ENCODE measurements at regions not wholly inside any gene's neighbourhood (a gene's known extent, or its start where the extent isn't known, plus 50 kb on each side); places are given as distances from the start of the nearest gene placed in this dataset.

DNA sequence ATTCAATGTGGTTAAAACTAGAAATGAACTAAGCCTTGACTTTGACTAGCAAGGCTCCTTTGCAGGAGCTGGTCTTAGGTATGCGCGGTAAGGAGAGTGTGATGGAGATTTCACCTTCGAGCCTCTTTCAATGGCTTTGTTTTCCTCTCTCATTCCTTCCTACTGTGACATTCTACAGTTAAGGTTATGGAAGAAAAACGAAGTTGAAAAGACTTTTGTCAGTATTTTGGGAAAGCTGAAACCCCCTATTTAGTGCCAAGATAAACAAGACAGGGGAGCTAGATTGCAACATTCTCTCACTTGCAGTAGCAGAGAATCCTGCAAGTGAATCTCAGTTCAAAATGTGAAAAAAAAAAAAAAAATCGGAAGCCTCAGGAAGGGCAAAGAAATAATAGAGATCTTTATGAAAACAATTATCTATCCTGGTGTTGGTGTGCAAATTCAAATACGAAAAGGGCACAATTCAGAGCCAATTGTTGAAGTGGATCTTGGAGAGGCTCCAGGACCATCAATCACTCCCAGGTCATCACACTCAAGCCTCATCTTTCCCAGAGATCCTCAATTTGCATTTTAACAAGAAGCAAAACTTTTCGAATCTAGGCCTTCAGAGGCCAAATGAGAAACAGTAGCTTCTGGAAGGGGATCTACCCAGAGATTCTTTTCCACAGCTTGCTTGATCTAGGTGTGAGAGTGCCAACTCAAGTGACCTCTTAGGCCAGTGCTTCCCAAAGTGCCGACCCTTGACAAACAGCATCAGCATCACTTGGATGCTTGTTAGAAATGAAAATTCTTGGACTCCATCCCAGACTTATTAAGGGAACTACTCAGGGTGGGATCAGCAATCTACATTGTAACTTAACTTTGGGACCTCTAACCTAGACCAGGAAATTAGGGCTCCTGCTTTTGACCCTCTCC is 163.8 kb downstream of the INHBA start:
- H3K9me3 ChIP-seq, result peaks cover 4% of the 10 kb centered on the region; the same call in 1 of the 3 replicates
- no peak overlapping the region for H3K27ac ChIP-seq
- FAIRE-seq (no peak), DNase-seq (ENCODE audit: low read depth in 1 of 2, low spot score in 1 of 2) (no peak), ATAC-seq (no peak)
- no peaks in the 10 kb centered on the region for H3K4me1 ChIP-seq
- ChIA-PET CTCF (no interaction called here), POLR2A (no interaction called here)
- TF ChIP-seq RFX5 (IDR thresholded peaks at IDR 0.05), result no peak
- no peak for TF ChIP-seq TFCP2L1 (CRISPR knock-in tag; IDR thresholded peaks at IDR 0.05)
- no peak for TF ChIP-seq POLR2AphosphoS2 (conservative IDR thresholded peaks at IDR 0.05; ENCODE audit: low read length)
- TF ChIP-seq ZFP36 (IDR thresholded peaks at IDR 0.05; ENCODE audit: borderline replicate concordance, partially characterized antibody), result no peak
- TF ChIP-seq, protein P1, sequence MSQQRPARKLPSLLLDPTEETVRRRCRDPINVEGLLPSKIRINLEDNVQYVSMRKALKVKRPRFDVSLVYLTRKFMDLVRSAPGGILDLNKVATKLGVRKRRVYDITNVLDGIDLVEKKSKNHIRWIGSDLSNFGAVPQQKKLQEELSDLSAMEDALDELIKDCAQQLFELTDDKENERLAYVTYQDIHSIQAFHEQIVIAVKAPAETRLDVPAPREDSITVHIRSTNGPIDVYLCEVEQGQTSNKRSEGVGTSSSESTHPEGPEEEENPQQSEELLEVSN (IDR thresholded peaks at IDR 0.05; ENCODE audit: borderline replicate concordance, low read depth), result no peak
- no peak for TF ChIP-seq ZNF302 (CRISPR knock-in tag; IDR thresholded peaks at IDR 0.05)
- no peak for TF ChIP-seq TP53 (CRISPR knock-in tag; IDR thresholded peaks at IDR 0.05)
- no peak for TF ChIP-seq EHF (CRISPR knock-in tag; IDR thresholded peaks at IDR 0.05)
- TF ChIP-seq EHMT2 (IDR thresholded peaks at IDR 0.05; ENCODE audit: low read depth), result no peak
- no peak for TF ChIP-seq NFE2L2 (conservative IDR thresholded peaks at IDR 0.05; ENCODE audit: low read length)
- H3K4me3 ChIP-seq, result no peak overlapping the region
- no peak overlapping the region for H3K4me2 ChIP-seq
- 28% methylated on average over 8 of the region's 8 CpGs for WGBS (ENCODE audit: missing lambda C conversion rate)

GRCh38 chr7:41536873-41537665 is 165.8 kb downstream of the INHBA start:
- Histone ChIP-seq H3K9me3 (peaks cover 5% of the 10 kb centered on the region; the same call in 1 of the 3 replicates), H3K27ac (no peak overlapping the region), H3K4me1 (no peaks in the 10 kb centered on the region), H3K4me2 (no peak overlapping the region), H3K4me3 (no peak overlapping the region)
- ChIA-PET POLR2A (no interaction called here), CTCF (no interaction called here)
- no peak for DNase-seq (ENCODE audit: low read depth in 1 of 2, low spot score in 1 of 2)
- ATAC-seq, result no peak
- no peak for FAIRE-seq
- 43% methylated on average over 9 of the region's 9 CpGs for WGBS (ENCODE audit: missing lambda C conversion rate)
- TF ChIP-seq NR3C1 (IDR thresholded peaks at IDR 0.05) (no peak), HES2 (IDR thresholded peaks at IDR 0.05) (no peak), CBX2 (IDR thresholded peaks at IDR 0.05; ENCODE audit: borderline replicate concordance, low read depth) (no peak), NFE2L2 (conservative IDR thresholded peaks at IDR 0.05; ENCODE audit: low read length) (no peak), GATA3 (IDR thresholded peaks at IDR 0.05; ENCODE audit: borderline replicate concordance) (no peak), RAD21 (conservative IDR thresholded peaks at IDR 0.05 in 1 of 2, IDR thresholded peaks at IDR 0.05 in 1 of 2) (no peak), CBX8 (IDR thresholded peaks at IDR 0.05) (no peak), HOXB5 (CRISPR knock-in tag; IDR thresholded peaks at IDR 0.05) (no peak), MAX (IDR thresholded peaks at IDR 0.05) (no peak)
- TF ChIP-seq, protein P2, sequence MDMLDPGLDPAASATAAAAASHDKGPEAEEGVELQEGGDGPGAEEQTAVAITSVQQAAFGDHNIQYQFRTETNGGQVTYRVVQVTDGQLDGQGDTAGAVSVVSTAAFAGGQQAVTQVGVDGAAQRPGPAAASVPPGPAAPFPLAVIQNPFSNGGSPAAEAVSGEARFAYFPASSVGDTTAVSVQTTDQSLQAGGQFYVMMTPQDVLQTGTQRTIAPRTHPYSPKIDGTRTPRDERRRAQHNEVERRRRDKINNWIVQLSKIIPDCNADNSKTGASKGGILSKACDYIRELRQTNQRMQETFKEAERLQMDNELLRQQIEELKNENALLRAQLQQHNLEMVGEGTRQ (IDR thresholded peaks at IDR 0.05), result no peak

- ChIA-PET POLR2A (no interaction called here), CTCF (no interaction called here)
- DNase-seq (ENCODE audit: low read depth in 1 of 2, low spot score in 1 of 2) (no peak), ATAC-seq (no peak), FAIRE-seq (no peak)
- Histone ChIP-seq H3K27ac (no peak overlapping the region), H3K4me3 (no peak overlapping the region), H3K4me2 (no peak overlapping the region), H3K4me1 (no peaks in the 10 kb centered on the region), H3K9me3 (peaks cover 5% of the 10 kb centered on the region; the same call in 1 of the 3 replicates)
- 6% methylated on average over 3 of the region's 3 CpGs for WGBS (ENCODE audit: missing lambda C conversion rate)
- TF ChIP-seq HOXA7 (CRISPR knock-in tag; IDR thresholded peaks at IDR 0.05) (no peak), BCL3 (IDR thresholded peaks at IDR 0.05) (no peak), MAFK (IDR thresholded peaks at IDR 0.05; ENCODE audit: partially characterized antibody) (no peak), EP300 (IDR thresholded peaks at IDR 0.05) (no peak), FOSL2 (IDR thresholded peaks at IDR 0.05) (no peak), FOSL2 (CRISPR knock-in tag; IDR thresholded peaks at IDR 0.05) (no peak)
- TF ChIP-seq, protein P3, sequence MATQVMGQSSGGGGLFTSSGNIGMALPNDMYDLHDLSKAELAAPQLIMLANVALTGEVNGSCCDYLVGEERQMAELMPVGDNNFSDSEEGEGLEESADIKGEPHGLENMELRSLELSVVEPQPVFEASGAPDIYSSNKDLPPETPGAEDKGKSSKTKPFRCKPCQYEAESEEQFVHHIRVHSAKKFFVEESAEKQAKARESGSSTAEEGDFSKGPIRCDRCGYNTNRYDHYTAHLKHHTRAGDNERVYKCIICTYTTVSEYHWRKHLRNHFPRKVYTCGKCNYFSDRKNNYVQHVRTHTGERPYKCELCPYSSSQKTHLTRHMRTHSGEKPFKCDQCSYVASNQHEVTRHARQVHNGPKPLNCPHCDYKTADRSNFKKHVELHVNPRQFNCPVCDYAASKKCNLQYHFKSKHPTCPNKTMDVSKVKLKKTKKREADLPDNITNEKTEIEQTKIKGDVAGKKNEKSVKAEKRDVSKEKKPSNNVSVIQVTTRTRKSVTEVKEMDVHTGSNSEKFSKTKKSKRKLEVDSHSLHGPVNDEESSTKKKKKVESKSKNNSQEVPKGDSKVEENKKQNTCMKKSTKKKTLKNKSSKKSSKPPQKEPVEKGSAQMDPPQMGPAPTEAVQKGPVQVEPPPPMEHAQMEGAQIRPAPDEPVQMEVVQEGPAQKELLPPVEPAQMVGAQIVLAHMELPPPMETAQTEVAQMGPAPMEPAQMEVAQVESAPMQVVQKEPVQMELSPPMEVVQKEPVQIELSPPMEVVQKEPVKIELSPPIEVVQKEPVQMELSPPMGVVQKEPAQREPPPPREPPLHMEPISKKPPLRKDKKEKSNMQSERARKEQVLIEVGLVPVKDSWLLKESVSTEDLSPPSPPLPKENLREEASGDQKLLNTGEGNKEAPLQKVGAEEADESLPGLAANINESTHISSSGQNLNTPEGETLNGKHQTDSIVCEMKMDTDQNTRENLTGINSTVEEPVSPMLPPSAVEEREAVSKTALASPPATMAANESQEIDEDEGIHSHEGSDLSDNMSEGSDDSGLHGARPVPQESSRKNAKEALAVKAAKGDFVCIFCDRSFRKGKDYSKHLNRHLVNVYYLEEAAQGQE (IDR thresholded peaks at IDR 0.05), result no peak
Measured at GRCh38 chr7:41536122-41536872, 166.6 kb downstream of the INHBA start.

All from A549 (cell line).